ENCODE measurements at regions not wholly inside any gene's neighbourhood (a gene's known extent, or its start where the extent isn't known, plus 50 kb on each side); places are given as distances from the start of the nearest gene placed in this dataset.

GRCh38 chr11:100460426-100460825 lies 226.7 kb upstream of the ARHGAP42 start:
- TF ChIP-seq CTCF (IDR thresholded peaks at IDR 0.05) = no peak
- no peak for TF ChIP-seq POLR2AphosphoS5 (IDR thresholded peaks at IDR 0.05)
- TF ChIP-seq POLR2A (IDR thresholded peaks at IDR 0.05) = no peak
- TF ChIP-seq EP300 (IDR thresholded peaks at IDR 0.05) = no peak

Data from stomach (tissue), 4 donors.